Fibroblast of peridontal ligament (primary cell): ENCODE measurements at regions not wholly inside any gene's neighbourhood (a gene's known extent, or its start where the extent isn't known, plus 50 kb on each side); places are given as distances from the start of the nearest gene placed in this dataset.

Source experiments
- DNase-seq: peaks from one replicate; pipeline ENCODE4 v3.0.0-alpha.2; 2010; ENCODE audit errors: extremely low read depth

DNA sequence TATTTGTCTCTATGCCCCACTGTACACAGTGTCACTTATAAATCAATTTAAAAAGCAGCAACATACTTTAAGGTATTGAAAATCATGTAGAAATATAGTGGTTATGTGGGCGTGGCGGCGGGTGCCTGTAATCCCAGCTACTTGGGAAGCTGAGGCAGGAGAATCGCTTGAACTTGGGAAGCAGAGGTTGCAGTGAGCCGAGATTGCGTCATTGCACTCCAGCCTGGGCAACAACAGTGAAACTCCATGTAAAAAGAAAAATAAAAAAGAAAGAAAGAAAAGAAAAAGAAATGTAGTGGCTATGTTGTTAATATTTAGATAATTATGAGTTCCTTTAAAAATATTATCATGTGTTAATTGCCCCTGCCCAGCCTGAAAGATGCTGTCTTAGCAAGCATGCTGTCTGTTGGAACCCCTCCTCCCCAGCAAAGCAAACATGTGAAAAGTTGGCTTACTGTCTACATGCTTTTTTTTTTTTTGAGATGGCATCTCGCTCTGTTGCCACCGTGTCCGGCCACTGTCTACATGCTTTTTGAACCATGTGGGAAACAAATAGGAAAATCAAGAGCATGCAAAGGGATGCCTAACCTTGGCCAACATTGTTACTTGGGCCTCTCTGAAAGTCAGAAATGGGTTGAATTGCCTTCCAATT is 151.4 kb upstream of the TSHZ2 start:
- no peak for DNase-seq

GRCh38 chr20:52818491-52818890 is 153.7 kb upstream of the TSHZ2 start:
- no peak for DNase-seq

- DNase-seq = no peak
Observed at GRCh38 chr20:52817981-52818380, 154.2 kb upstream of the TSHZ2 start.

DNA sequence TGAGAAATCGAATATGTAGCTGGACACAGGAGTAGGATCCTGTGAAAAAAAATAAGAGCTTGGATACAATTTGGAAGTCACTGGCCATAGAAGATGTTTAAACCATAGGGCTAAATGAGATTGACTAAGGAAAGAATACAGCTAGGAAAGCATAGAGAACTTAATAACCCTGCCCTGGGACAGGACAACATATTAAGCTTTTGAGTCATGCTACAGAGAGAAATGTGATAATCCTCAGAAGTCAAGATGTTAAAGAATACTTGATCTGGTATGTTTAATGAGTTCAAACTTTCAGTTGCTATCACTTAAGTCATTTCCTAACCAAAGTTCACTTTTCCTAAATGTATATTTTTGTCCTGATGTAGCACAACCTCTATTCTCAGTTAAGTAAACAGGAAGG is 154.6 kb upstream of the TSHZ2 start:
- DNase-seq = no peak

GRCh38 chr20:52814371-52814770 is 157.8 kb upstream of the TSHZ2 start:
- DNase-seq = no peak

GRCh38 chr20:52812231-52812847 is 159.8 kb upstream of the TSHZ2 start:
- DNase-seq = no peak

- no peak for DNase-seq
Observed at GRCh38 chr20:52809003-52809402, 163.2 kb upstream of the TSHZ2 start.

DNA sequence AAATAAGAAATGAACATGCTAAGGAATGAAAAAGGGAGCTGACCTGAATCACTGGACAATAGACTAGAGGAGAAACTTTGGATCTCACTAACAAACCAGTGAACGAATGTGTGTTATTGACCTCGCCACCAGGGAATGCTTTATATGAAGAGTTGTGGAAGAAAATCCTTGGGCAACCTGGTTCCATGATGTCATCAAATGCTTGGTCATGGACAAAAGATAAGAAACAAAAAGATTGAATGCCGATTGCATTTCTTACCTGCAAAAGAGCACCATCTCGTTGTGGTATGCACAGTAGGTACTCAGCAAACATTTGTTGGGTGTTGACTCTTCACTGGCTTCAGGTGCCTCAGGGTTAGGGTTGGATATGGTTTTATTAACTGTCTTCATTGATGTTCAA is 165.2 kb upstream of the TSHZ2 start:
- DNase-seq = no peak

- DNase-seq = no peak
Observed at GRCh38 chr20:52805843-52806242, 166.3 kb upstream of the TSHZ2 start.

DNA sequence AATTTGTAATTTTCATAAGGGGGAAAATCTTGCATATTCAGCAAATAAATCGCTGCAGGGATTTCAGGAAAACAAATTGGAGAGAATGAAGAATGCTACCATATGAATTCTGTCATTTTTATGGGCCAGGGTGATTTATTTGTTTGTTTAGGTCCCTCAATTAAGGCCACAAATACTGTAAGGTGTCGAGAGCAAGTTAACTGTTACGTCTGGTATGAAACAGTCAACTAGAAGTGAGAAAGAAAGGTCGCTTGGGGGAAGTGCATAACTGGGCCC is 166.9 kb upstream of the TSHZ2 start:
- DNase-seq = no peak

DNA sequence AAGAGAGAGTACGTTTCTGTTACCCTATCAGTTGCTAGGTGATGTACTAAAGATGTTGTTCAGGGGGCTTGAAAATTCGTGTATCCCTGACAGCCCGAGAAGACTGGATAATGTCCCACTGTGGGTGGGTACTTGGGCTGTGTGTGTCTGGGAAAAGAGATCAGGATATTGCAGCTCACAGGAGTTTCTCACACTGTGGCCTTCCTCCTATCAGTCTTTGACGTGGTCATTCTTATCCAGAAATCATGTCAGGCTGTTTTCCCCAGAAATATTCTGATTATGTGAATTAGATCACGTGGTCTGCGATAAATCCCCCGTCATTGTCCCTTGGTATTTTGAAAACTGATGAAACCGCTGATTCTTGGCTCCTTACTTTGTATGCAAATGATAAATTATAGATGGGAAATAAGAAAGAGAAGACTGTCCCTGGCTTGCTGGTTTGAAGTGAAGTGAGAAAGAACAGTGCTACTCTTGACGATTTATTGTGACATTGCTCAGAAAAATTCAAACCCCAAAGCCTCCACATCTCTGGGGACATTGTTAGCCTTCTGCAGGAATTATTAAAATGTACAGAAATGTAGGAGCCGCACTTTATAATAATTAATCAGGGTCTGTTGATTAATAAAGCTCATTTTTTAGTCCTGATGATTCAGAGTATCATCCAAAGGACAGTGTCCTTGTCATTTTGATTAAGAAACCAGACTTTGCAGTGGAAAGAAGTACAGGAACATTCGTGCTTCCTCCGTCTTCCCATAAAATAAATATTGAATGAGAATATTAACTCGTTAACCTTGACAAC is 167.5 kb upstream of the TSHZ2 start:
- DNase-seq = no peak

GRCh38 chr20:52801628-52802006 is 170.5 kb upstream of the TSHZ2 start:
- no peak for DNase-seq

DNA sequence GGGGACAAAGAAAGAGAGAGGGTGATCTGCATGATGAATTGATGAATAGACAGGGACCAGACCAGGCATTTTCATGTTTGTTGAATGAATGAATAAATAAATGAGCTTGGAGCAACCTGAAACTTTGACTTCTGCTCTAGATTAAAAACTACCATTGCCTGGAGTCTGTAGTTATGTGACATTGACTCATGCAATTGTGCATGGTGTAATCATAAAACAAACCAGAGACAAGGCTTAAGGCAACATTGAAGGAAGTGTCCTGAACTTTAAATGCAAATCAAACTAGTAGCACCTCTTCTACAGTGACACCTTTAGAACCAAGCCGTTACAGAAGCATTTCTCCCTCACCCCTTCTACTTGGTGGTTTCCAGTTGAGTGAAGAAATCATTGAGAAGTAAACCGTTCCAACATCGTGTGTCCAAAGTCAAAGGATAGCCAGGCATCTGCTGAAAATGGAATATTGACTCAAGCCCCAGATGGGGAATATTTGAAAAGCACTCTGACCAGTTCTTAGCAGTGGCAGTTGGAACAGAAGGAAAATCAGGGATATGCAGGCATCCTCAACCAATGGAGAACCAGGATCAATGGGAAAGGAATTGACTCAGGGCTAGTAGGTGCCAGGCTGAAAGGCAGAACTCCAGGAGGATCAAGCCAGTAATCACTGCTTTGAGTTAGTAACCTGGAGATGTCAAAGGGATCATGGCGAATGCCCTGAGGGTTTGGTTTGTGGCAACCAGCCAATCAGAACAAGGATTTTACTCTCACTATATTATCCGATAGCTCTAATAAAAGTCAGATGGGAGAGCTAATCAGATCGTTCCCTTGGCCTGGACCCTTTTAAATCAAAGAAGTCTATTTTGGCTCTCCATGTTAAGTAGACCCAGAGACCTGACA is 171.2 kb upstream of the TSHZ2 start:
- no peak for DNase-seq

GRCh38 chr20:52799130-52799529 is 173.0 kb upstream of the TSHZ2 start:
- DNase-seq = no peak

DNA sequence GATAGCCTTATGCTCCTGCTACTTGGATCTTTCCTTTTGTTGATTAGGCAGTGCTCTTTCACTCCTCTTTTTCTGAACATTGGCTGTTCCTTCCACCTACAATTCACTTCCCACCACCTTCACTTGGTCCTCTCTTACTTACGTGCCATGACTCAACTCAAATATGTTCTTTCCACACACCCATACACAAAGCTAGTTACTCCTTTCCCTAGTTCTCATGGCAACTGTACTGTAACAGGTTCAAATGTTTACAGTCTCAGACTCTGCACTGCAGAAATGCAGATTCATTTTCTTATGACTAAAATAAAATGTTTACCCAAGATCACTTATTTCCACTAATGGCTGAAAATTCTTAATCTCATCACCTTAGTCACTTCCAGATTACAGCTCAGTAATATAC is 174.0 kb upstream of the TSHZ2 start:
- no peak for DNase-seq

DNA sequence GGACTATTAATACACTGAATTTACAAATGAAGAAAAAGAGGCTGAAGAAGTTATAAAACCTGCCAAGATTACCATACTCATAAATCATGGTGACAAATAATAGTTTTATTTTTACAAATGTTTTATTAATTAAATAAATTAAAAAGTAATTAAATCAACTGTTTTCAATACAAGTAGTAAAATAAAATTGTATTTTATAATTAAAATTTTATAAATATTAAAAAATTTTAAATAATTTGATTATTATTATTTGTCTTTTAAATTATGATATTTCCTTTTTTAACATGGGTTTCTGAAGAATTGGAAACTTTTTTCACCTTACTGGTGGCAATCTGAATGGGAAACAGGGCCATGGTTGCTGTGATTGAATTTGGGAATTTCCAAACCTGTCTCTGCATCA is 177.3 kb upstream of the TSHZ2 start:
- no peak for DNase-seq

DNA sequence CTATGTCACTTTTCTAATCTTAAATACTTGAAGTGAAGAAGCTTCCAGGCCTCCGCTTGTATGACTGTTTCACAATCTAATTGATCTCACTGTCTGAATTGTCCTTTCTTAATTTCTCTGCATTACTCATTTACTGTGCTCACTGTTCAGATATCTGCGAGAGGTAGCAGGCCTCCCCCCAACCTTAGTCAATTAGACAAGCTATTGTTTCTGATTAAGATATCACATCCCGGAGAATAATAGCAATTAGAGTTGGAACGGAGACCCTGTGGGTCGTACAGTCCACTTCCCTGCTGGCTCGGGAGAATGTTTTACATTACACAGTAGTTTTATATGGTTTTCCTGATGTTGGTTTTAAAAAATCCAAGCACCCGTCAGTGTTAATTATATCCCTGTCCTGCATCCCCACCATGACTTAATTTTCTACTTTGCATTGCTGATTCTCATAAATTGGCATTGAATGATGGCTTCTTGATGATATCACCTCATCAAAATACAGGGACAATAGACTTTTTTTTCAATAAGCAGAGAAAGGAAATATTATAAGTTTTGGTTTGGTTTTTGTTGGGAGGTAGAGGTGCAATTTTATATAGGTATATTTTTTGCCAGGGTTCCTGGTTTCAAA is 178.7 kb upstream of the TSHZ2 start:
- DNase-seq = no peak

DNA sequence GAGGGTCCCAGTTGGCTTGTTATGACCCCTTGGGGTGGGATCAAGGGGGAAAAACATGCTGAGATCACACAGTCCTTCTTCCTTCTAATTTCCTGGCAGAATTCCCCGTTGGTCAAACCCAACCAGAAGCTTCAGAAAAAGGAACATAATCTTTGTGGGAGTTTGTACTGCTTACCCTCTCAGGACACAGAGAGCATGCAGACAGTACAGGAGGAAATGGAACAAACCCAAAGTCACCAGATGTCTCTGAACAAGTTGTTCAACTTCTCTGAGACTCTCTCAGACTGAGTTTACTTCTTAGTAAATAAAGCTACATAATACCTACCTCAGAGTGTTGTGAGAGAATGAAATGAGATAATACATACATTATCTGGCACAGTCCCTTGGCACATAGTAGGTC is 181.1 kb upstream of the TSHZ2 start:
- no peak for DNase-seq

GRCh38 chr20:52789716-52790115 is 182.4 kb upstream of the TSHZ2 start:
- no peak for DNase-seq

- no peak for DNase-seq
Observed at GRCh38 chr20:52787962-52788361, 184.2 kb upstream of the TSHZ2 start.

DNA sequence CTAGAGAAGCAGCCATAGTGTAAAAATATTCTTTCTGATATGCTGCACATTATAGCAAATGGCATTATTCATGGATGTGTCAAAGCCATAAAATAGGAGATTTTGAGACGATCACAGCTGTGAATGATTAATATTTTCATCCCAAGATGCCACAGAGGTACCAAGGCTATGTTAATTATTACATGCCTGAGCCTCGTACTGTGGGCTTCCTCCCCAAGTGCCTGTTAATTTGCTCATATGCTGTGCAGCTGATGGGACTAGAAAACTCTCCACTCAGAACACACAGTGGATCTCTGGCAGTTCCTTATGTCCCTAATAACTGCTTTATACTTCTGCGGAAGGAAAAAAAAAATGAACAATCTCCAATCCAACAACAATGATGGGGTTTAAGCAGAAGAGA is 184.9 kb upstream of the TSHZ2 start:
- DNase-seq = no peak

DNA sequence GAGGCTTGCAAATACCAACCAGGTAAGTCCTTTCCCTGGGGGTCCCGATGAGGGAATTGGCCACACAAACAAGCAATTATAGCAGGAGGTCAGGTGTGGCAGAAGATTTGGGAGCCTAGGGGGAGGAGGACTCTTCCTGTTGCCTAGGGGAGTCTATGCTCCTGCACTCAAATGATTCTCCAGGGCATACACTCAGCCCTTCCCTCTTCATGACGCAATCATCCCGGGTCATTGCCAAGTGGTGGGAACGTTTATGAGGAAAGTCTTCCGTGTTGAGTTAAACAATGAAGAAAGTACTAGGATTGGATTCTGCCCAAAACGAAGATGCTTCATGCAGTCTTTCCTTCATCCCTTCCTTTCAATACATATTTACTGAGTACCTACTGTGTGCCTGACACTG is 186.5 kb upstream of the TSHZ2 start:
- DNase-seq = no peak
